ENCODE measurements at regions not wholly inside any gene's neighbourhood (a gene's known extent, or its start where the extent isn't known, plus 50 kb on each side); places are given as distances from the start of the nearest gene placed in this dataset.

DNA sequence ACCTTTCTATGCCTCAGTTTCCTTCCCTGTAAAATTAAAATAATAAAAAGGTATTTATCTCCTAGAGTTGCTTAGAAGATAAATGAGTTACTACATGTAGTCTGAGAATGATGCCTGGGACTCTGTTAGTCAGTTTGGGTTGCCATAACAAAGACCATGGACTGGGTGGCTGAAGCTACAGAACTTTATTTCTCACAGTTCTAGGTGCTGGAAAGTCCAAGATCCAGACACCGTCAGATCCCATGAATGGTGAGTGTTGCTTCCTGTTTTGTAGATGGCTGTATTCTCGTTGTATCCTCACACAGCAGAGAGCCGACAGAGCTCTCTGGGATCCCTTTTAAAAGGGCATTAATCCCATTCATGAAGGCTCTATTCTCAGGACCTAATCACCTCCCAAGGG lies 64.0 kb upstream of the LTA4H start:
- H3K4me1 Mint-ChIP-seq (ENCODE audit: low read depth) = peaks cover 6% of the 10 kb centered on the region
- H3K9me3 Mint-ChIP-seq = no peaks in the 10 kb centered on the region
- no peak for DNase-seq
- TF ChIP-seq, protein P1, sequence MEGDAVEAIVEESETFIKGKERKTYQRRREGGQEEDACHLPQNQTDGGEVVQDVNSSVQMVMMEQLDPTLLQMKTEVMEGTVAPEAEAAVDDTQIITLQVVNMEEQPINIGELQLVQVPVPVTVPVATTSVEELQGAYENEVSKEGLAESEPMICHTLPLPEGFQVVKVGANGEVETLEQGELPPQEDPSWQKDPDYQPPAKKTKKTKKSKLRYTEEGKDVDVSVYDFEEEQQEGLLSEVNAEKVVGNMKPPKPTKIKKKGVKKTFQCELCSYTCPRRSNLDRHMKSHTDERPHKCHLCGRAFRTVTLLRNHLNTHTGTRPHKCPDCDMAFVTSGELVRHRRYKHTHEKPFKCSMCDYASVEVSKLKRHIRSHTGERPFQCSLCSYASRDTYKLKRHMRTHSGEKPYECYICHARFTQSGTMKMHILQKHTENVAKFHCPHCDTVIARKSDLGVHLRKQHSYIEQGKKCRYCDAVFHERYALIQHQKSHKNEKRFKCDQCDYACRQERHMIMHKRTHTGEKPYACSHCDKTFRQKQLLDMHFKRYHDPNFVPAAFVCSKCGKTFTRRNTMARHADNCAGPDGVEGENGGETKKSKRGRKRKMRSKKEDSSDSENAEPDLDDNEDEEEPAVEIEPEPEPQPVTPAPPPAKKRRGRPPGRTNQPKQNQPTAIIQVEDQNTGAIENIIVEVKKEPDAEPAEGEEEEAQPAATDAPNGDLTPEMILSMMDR (IDR thresholded peaks at IDR 0.05) = no peak
- no peak overlapping the region for H3K4me3 Mint-ChIP-seq
- H3K27ac Mint-ChIP-seq = no peak overlapping the region
- H3K27me3 Mint-ChIP-seq (ENCODE audit: insufficient read depth) = peaks cover 14% of the 10 kb centered on the region
- H3K36me3 Mint-ChIP-seq (ENCODE audit: low read depth) = no peaks in the 10 kb centered on the region

DNA sequence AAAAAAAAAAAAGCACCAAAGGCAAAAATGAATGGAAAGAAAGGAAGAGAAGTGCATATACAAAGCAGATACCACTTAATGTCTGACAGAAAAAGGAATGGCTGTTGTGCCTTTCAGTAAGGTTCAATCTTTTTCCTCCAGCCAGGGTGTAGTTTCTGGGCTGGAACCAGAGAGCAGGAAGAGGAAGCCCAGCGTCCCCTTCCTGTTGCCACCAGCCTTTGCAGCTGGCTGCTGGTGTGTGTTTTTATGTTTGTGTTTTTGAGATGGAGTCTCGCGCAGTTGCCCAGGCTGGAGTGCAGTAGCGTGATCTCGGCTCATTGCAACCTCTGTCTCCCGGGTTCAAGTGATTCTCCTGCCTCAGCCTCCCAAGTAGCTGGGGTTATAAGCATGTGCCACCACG lies 64.6 kb upstream of the LTA4H start:
- Mint-ChIP-seq H3K27ac (no peak overlapping the region), H3K27me3 (ENCODE audit: insufficient read depth) (peaks cover 10% of the 10 kb centered on the region), H3K4me3 (no peak overlapping the region), H3K9me3 (no peaks in the 10 kb centered on the region), H3K4me1 (ENCODE audit: low read depth) (no peaks in the 10 kb centered on the region; the same call in 1 of the 2 replicates), H3K36me3 (ENCODE audit: low read depth) (no peaks in the 10 kb centered on the region)
- DNase-seq = no peak
- TF ChIP-seq, protein P1 (IDR thresholded peaks at IDR 0.05) = no peak

GRCh38 chr12:96101806-96102205 lies 66.4 kb upstream of the LTA4H start:
- no peak overlapping the region for H3K27ac Mint-ChIP-seq
- H3K36me3 Mint-ChIP-seq (ENCODE audit: low read depth) = no peaks in the 10 kb centered on the region
- H3K27me3 Mint-ChIP-seq (ENCODE audit: insufficient read depth) = peaks cover 13% of the 10 kb centered on the region
- no peak for DNase-seq
- no peaks in the 10 kb centered on the region for H3K9me3 Mint-ChIP-seq
- no peak overlapping the region for H3K4me3 Mint-ChIP-seq
- H3K4me1 Mint-ChIP-seq (ENCODE audit: low read depth) = no peaks in the 10 kb centered on the region
- TF ChIP-seq, protein P1 (IDR thresholded peaks at IDR 0.05) = no peak

- no peak for DNase-seq
- no peak overlapping the region for H3K4me3 Mint-ChIP-seq
- peaks cover 13% of the 10 kb centered on the region for H3K27me3 Mint-ChIP-seq (ENCODE audit: insufficient read depth)
- H3K9me3 Mint-ChIP-seq = no peaks in the 10 kb centered on the region
- TF ChIP-seq, protein P1 (IDR thresholded peaks at IDR 0.05) = no peak
- no peaks in the 10 kb centered on the region for H3K4me1 Mint-ChIP-seq (ENCODE audit: low read depth)
- H3K36me3 Mint-ChIP-seq (ENCODE audit: low read depth) = no peaks in the 10 kb centered on the region
- no peak overlapping the region for H3K27ac Mint-ChIP-seq
These were observed 67.8 kb upstream of the LTA4H start for GRCh38 chr12:96103067-96103644.

GRCh38 chr12:96104566-96104965 lies 69.2 kb upstream of the LTA4H start:
- Mint-ChIP-seq H3K9me3 (no peaks in the 10 kb centered on the region), H3K4me1 (ENCODE audit: low read depth) (no peaks in the 10 kb centered on the region), H3K4me3 (no peak overlapping the region), H3K27me3 (ENCODE audit: insufficient read depth) (peaks cover 13% of the 10 kb centered on the region), H3K36me3 (ENCODE audit: low read depth) (no peaks in the 10 kb centered on the region), H3K27ac (no peak overlapping the region)
- TF ChIP-seq, protein P1 (IDR thresholded peaks at IDR 0.05) = no peak
- DNase-seq = no peak

GRCh38 chr12:96106137-96106536 lies 70.8 kb upstream of the LTA4H start:
- no peak overlapping the region for H3K27ac Mint-ChIP-seq
- TF ChIP-seq, protein P1 (IDR thresholded peaks at IDR 0.05) = no peak
- no peaks in the 10 kb centered on the region for H3K4me1 Mint-ChIP-seq (ENCODE audit: low read depth)
- DNase-seq = no peak
- H3K36me3 Mint-ChIP-seq (ENCODE audit: low read depth) = peaks cover 4% of the 10 kb centered on the region; the same call in 1 of the 2 replicates
- H3K9me3 Mint-ChIP-seq = no peaks in the 10 kb centered on the region
- H3K27me3 Mint-ChIP-seq (ENCODE audit: insufficient read depth) = peaks cover 15% of the 10 kb centered on the region
- no peak overlapping the region for H3K4me3 Mint-ChIP-seq

All from HFFc6 (cell line).